ENCODE measurements at regions not wholly inside any gene's neighbourhood (a gene's known extent, or its start where the extent isn't known, plus 50 kb on each side); places are given as distances from the start of the nearest gene placed in this dataset.

GRCh38 chr4:117164338-117164737 lies 79.0 kb upstream of the TRAM1L1 start:
- TF ChIP-seq CTCF (IDR thresholded peaks at IDR 0.05 in 4 of 5, conservative IDR thresholded peaks at IDR 0.05 in 1 of 5): no peak
- no peak for TF ChIP-seq POLR2A (IDR thresholded peaks at IDR 0.05)

Data from gastrocnemius medialis (tissue), 4 donors.